Gastrocnemius medialis (tissue), 4 donors: ENCODE measurements at regions not wholly inside any gene's neighbourhood (a gene's known extent, or its start where the extent isn't known, plus 50 kb on each side); places are given as distances from the start of the nearest gene placed in this dataset.

Source experiments
- ATAC-seq, 2 donors: fragments of 150-250 bp; one replicate each; pipeline ENCODE4 v1.9.1; 2016
- DNase-seq, 2 donors: peaks; one replicate each; pipeline ENCODE4 v3.0.0-alpha.2; 2019
- H3K27ac ChIP-seq, 4 donors: fragments of 200-600 bp; sonication (generic); 1 replicate in 1 of 4; 2 replicates in 3 of 4; pipeline ENCODE4 v1.5.1; 2016 to 2018; ENCODE audit warnings: mild to moderate bottlenecking in 2 of 4, moderate library complexity in 1 of 4
- H3K27me3 ChIP-seq, 3 donors: fragments of 200-600 bp; sonication (generic) in 2 of 3; 1 replicate in 1 of 3; 2 replicates in 2 of 3; pipeline versions ENCODE4 v1.5.1 to v1.6.0; 2016 to 2019; ENCODE audit warnings: mild to moderate bottlenecking in 1 of 3, moderate library complexity in 1 of 3
- H3K36me3 ChIP-seq, 2 donors: fragments of 200-600 bp; sonication (generic) in 1 of 2; one replicate each; pipeline ENCODE4 v1.5.1; 2017 to 2018
- H3K4me1 ChIP-seq, 2 donors: fragments of 200-600 bp; sonication (generic) in 1 of 2; one replicate each; pipeline ENCODE4 v1.5.1; 2016 to 2017; ENCODE audit warnings: mild to moderate bottlenecking in 2 of 2
- H3K4me3 ChIP-seq, 4 donors: fragments of 200-600 bp; sonication (generic) in 3 of 4; 1 replicate in 1 of 4; 2 replicates in 3 of 4; pipeline ENCODE4 v1.5.1; 2016 to 2019; ENCODE audit warnings: mild to moderate bottlenecking in 2 of 4
- H3K9me3 ChIP-seq, 3 donors: fragments of 200-600 bp; sonication (generic) in 2 of 3; 1 replicate in 1 of 3; 2 replicates in 2 of 3; pipeline ENCODE4 v1.5.1; 2016 to 2019
- POLR2A ChIP-seq, 2 donors: fragments of 450-650 bp; IDR thresholded peaks; one replicate each; pipeline ENCODE4 v1.6.1; 2017; ENCODE audit warnings: antibody characterized with exemption in 2 of 2, mild to moderate bottlenecking in 2 of 2, moderate library complexity in 2 of 2
- in situ Hi-C, 4 donors: fragments of 200-750 bp; cut with MboI; loops; one replicate each; pipeline versions ENCODE4 v1.15.0 to v1.8.0; 2017; ENCODE audit warnings: low sequenced_read_pairs in 4 of 4
- intact Hi-C: fragments of 100-400 bp; cut with DNase I; formaldehyde crosslinking; loops from one replicate; pipeline ENCODE4 v1.15.1; 2023; ENCODE audit warnings: low total_unique reads
- TF ChIP-seq, protein P1 (sequence below), 5 experiments: fragments of 450-650 bp in 3 of 5; fragments of 200-600 bp in 2 of 5; sonication (generic) in 2 of 5; IDR thresholded peaks in 4 of 5; conservative IDR thresholded peaks in 1 of 5; 1 replicate in 4 of 5; 2 replicates in 1 of 5; pipeline ENCODE4 v1.5.1; 2016 to 2019; ENCODE audit warnings: antibody characterized with exemption in 5 of 5, mild to moderate bottlenecking in 3 of 5, moderate library complexity in 3 of 5

DNA sequence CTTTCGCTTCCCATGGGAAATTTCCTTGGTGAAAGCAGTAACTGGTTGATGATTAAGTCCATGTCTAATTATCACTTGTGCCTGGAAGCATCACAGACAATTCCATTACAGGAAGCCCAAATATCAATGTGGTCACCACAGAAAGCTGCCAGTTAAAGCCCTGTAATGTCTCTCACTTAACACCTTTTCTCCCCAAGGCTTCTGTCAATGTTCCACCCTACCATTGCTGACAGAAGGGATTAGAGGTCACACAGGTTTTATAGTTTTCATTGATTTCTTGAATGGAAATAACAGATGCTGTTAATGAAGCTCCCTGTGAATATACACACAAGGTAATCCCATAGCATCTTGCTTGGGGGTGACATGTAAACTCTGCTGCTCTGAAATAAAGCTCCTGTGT lies 279.2 kb downstream of the COX7C start:
- in situ Hi-C loops = no loop called here

DNA sequence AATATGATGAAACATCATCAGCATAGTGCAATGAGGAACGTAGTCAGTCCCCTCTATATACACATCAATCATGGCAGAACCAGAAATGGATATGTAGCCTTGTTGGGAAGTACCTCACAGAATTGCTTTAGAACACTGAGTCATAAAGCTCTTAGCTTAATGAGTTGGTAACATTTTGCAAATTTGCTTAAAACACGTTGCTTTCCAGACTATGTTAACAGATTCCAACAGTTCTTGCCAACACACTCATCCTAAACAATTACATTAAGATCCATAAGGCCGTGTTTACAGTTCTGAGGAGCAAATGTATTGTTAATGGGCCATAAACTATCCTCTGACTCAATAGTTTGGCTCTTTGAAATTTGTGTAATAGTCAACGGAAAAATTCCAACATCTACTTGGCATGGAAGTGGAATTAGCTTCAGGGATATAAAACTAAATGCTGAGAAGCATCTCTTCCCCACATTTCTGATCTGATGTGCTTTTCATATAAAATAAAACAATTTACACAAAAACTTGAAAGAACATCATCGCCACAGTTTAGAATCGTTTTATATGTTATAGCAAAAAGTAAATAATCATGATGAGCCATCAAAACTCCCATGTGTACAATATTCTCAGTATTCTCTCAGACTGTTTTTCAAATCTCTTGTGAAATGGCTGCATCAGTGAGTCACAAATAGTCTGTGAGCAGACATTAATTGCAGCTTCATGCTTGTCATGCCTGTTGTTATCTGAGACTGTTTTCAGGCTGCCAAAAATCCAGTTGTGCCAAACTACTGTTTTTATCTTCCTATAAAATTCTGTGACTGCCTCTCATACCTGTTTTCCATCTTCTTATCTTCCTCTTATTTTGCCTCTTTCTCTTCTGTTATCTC lies 291.9 kb downstream of the COX7C start:
- Histone ChIP-seq H3K36me3 (no peaks in the 10 kb centered on the region), H3K4me1 (peaks cover 0 to 6% of the 10 kb centered on the region in 2 donors), H3K27ac (no peak overlapping the region), H3K4me3 (no peak overlapping the region), H3K27me3 (no peaks in the 10 kb centered on the region), H3K9me3 (no peaks in the 10 kb centered on the region)
- no peak for DNase-seq
- no peak for TF ChIP-seq POLR2A (IDR thresholded peaks at IDR 0.05)
- TF ChIP-seq, protein P1, sequence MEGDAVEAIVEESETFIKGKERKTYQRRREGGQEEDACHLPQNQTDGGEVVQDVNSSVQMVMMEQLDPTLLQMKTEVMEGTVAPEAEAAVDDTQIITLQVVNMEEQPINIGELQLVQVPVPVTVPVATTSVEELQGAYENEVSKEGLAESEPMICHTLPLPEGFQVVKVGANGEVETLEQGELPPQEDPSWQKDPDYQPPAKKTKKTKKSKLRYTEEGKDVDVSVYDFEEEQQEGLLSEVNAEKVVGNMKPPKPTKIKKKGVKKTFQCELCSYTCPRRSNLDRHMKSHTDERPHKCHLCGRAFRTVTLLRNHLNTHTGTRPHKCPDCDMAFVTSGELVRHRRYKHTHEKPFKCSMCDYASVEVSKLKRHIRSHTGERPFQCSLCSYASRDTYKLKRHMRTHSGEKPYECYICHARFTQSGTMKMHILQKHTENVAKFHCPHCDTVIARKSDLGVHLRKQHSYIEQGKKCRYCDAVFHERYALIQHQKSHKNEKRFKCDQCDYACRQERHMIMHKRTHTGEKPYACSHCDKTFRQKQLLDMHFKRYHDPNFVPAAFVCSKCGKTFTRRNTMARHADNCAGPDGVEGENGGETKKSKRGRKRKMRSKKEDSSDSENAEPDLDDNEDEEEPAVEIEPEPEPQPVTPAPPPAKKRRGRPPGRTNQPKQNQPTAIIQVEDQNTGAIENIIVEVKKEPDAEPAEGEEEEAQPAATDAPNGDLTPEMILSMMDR (IDR thresholded peaks at IDR 0.05 in 4 of 5, conservative IDR thresholded peaks at IDR 0.05 in 1 of 5) = no peak
- intact Hi-C loops (no loop called here), in situ Hi-C loops (no loop called here)
- ATAC-seq = no peak

More for the DNA sequence above, 279.2 kb downstream of the COX7C start:
- Histone ChIP-seq H3K27ac (no peak overlapping the region), H3K4me3 (no peak overlapping the region), H3K36me3 (no peaks in the 10 kb centered on the region), H3K4me1 (no peaks in the 10 kb centered on the region), H3K9me3 (no peaks in the 10 kb centered on the region), H3K27me3 (no peaks in the 10 kb centered on the region)
- intact Hi-C loops = no loop called here
- DNase-seq = no peak
- ATAC-seq = no peak
- TF ChIP-seq, protein P1 (IDR thresholded peaks at IDR 0.05 in 4 of 5, conservative IDR thresholded peaks at IDR 0.05 in 1 of 5) = no peak
- TF ChIP-seq POLR2A (IDR thresholded peaks at IDR 0.05) = no peak

- in situ Hi-C loops = no loop called here
- Histone ChIP-seq H3K4me3 (no peak overlapping the region), H3K36me3 (no peaks in the 10 kb centered on the region), H3K4me1 (no peaks in the 10 kb centered on the region), H3K27me3 (no peaks in the 10 kb centered on the region), H3K9me3 (no peaks in the 10 kb centered on the region), H3K27ac (no peak overlapping the region)
- TF ChIP-seq, protein P1 (IDR thresholded peaks at IDR 0.05 in 4 of 5, conservative IDR thresholded peaks at IDR 0.05 in 1 of 5) = no peak
- no peak for TF ChIP-seq POLR2A (IDR thresholded peaks at IDR 0.05)
- DNase-seq (no peak), ATAC-seq (no peak)
- intact Hi-C loops = no loop called here
Observed at GRCh38 chr5:86917117-86917579, 299.4 kb downstream of the COX7C start.

- intact Hi-C loops = no loop called here
- Histone ChIP-seq H3K9me3 (no peaks in the 10 kb centered on the region), H3K36me3 (no peaks in the 10 kb centered on the region), H3K27me3 (no peaks in the 10 kb centered on the region), H3K4me3 (no peak overlapping the region), H3K4me1 (no peaks in the 10 kb centered on the region), H3K27ac (no peak overlapping the region)
- ATAC-seq (no peak), DNase-seq (no peak)
- TF ChIP-seq, protein P1 (IDR thresholded peaks at IDR 0.05 in 4 of 5, conservative IDR thresholded peaks at IDR 0.05 in 1 of 5) = no peak
- TF ChIP-seq POLR2A (IDR thresholded peaks at IDR 0.05) = no peak
- in situ Hi-C loops = no loop called here
Observed at GRCh38 chr5:86918246-86918645, 300.5 kb downstream of the COX7C start.
